Ishikawa (cell line): ENCODE measurements at regions not wholly inside any gene's neighbourhood (a gene's known extent, or its start where the extent isn't known, plus 50 kb on each side); places are given as distances from the start of the nearest gene placed in this dataset.
A peak's percentile ranks its signal among the peaks of the same experiment; 100 is the strongest.

ENCODE experiments used
- CEBPB ChIP-seq: IDR thresholded peaks from 2 replicates; pipeline ENCODE4 v1.6.1; 2012
- CREB1 ChIP-seq: IDR thresholded peaks from 2 replicates; pipeline ENCODE4 v1.6.1; 2012; ENCODE audit warnings: low read depth
- EGR1 ChIP-seq: IDR thresholded peaks from 2 replicates; pipeline ENCODE4 v1.6.1; 2012
- EP300 ChIP-seq: IDR thresholded peaks from 2 replicates; pipeline ENCODE4 v1.6.1; 2012; ENCODE audit warnings: borderline replicate concordance
- FOXM1 ChIP-seq: IDR thresholded peaks from 2 replicates; pipeline ENCODE4 v1.6.1; 2012; ENCODE audit warnings: low read depth, borderline replicate concordance
- NFIC ChIP-seq: IDR thresholded peaks from 2 replicates; pipeline ENCODE4 v1.6.1; 2012
- RAD21 ChIP-seq: IDR thresholded peaks from 2 replicates; pipeline ENCODE4 v1.6.1; 2012; ENCODE audit warnings: low read depth
- TAF1 ChIP-seq: IDR thresholded peaks from 2 replicates; pipeline ENCODE4 v1.6.1; 2012; ENCODE audit warnings: low read depth, mild to moderate bottlenecking
- TCF12 ChIP-seq: IDR thresholded peaks from 2 replicates; pipeline ENCODE4 v1.6.1; 2012; ENCODE audit warnings: low read depth
- TEAD4 ChIP-seq: IDR thresholded peaks from 2 replicates; pipeline ENCODE4 v1.6.1; 2012
- YY1 ChIP-seq: IDR thresholded peaks from 2 replicates; pipeline ENCODE4 v1.6.1; 2012; ENCODE audit warnings: low read depth
- ZBTB7A ChIP-seq: IDR thresholded peaks from 2 replicates; pipeline ENCODE4 v1.6.1; 2012; ENCODE audit warnings: low read depth
- TF ChIP-seq, protein P1 (sequence below): IDR thresholded peaks from 2 replicates; pipeline ENCODE4 v1.6.1; 2012
- TF ChIP-seq, protein P2 (sequence below): IDR thresholded peaks from 2 replicates; pipeline ENCODE4 v1.6.1; 2012; ENCODE audit warnings: low read depth, mild to moderate bottlenecking
- TF ChIP-seq, protein P3 (sequence below): IDR thresholded peaks from 2 replicates; pipeline ENCODE4 v1.6.1; 2012

DNA sequence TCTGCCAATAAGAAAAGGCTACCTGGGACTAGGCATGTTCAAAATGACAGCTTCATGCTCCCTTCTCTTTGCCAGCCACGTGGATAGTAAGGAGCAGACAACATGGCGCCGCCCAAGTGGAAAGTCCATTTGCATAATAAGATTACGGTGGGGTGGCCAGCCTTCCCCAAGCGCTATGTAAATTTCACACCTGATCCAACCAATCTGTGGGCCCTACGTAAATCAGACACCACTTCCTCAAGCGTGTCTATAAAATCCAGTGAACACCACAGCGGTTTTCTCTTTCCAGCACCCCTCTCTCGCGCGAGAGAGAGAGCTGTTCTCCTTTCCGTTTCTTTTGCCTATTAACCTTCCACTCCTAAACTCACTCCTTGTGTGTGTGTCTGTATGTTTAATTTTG is 140.3 kb upstream of the ERCC4 start:
- TF ChIP-seq, protein P1, sequence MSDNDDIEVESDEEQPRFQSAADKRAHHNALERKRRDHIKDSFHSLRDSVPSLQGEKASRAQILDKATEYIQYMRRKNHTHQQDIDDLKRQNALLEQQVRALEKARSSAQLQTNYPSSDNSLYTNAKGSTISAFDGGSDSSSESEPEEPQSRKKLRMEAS, result peak; percentile 39; the same call in 1 of the 2 replicates
- no peak for TF ChIP-seq TEAD4
- no peak for TF ChIP-seq TAF1
- no peak for TF ChIP-seq CEBPB
- TF ChIP-seq NFIC, result no peak
- no peak for TF ChIP-seq YY1

DNA sequence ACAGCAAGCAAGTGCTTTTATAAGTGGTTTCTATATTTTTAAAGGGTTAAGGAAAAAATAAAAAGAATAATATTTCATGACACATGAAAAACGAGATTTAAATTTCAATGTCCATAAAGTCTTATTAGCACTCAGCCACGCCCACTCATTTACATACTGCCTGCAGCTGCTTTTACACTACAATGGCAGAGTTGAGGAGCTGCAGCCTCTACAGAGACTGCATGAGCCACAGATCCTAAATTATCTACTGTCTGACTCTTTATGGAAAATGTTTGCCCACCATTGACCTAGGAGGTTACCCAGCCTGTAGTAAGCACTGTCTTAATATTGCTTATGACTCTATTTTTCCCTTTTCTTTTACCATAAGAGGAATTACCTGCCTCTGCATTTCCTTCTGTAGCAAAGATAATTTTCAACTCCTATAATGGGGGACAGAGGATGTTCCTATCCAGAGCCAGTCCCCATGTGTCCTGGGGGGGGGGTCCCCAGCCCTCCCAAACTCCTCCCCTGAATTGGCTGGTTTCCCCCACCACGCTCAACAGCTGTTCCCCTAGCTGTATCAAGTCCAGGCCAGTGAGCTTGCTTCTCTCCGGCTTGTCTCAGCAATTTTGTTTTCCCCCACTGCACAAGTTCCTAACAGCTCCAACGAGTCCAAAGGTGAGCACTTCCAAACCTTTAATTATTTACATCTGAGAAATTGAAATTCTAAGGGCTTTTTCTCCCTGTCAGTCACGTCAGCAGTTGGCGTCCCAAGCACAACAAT is 139.4 kb upstream of the ERCC4 start:
- TF ChIP-seq RAD21, result no peak
- TF ChIP-seq, protein P2, sequence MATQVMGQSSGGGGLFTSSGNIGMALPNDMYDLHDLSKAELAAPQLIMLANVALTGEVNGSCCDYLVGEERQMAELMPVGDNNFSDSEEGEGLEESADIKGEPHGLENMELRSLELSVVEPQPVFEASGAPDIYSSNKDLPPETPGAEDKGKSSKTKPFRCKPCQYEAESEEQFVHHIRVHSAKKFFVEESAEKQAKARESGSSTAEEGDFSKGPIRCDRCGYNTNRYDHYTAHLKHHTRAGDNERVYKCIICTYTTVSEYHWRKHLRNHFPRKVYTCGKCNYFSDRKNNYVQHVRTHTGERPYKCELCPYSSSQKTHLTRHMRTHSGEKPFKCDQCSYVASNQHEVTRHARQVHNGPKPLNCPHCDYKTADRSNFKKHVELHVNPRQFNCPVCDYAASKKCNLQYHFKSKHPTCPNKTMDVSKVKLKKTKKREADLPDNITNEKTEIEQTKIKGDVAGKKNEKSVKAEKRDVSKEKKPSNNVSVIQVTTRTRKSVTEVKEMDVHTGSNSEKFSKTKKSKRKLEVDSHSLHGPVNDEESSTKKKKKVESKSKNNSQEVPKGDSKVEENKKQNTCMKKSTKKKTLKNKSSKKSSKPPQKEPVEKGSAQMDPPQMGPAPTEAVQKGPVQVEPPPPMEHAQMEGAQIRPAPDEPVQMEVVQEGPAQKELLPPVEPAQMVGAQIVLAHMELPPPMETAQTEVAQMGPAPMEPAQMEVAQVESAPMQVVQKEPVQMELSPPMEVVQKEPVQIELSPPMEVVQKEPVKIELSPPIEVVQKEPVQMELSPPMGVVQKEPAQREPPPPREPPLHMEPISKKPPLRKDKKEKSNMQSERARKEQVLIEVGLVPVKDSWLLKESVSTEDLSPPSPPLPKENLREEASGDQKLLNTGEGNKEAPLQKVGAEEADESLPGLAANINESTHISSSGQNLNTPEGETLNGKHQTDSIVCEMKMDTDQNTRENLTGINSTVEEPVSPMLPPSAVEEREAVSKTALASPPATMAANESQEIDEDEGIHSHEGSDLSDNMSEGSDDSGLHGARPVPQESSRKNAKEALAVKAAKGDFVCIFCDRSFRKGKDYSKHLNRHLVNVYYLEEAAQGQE, result no peak
- TF ChIP-seq, protein P1, result no peak

DNA sequence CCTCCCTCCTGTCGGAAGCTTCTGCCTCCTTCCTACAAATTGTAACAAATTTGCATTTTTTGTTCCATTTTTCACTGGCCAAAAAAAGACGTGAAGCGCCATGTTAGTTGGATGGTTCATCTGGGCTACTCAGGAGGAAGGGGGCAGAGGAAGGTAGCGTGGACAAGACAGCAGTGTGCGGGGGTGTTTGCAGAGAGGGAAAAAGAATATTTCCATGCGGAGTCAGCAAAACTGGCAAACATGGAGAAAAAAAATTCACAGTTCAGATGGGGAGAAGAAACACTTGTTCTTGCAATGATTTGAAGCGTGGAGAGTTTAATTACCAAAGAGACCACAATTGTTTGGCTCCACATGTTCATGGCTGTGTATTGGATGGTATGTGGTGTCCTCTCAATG is 138.8 kb upstream of the ERCC4 start:
- TF ChIP-seq RAD21 (no peak), CEBPB (no peak), TAF1 (no peak), EGR1 (no peak), FOXM1 (no peak), YY1 (no peak), TEAD4 (no peak), TCF12 (no peak), CREB1 (no peak)
- TF ChIP-seq, protein P1, result no peak
- TF ChIP-seq, protein P3, sequence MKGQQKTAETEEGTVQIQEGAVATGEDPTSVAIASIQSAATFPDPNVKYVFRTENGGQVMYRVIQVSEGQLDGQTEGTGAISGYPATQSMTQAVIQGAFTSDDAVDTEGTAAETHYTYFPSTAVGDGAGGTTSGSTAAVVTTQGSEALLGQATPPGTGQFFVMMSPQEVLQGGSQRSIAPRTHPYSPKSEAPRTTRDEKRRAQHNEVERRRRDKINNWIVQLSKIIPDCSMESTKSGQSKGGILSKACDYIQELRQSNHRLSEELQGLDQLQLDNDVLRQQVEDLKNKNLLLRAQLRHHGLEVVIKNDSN, result no peak
- TF ChIP-seq, protein P2, result no peak

DNA sequence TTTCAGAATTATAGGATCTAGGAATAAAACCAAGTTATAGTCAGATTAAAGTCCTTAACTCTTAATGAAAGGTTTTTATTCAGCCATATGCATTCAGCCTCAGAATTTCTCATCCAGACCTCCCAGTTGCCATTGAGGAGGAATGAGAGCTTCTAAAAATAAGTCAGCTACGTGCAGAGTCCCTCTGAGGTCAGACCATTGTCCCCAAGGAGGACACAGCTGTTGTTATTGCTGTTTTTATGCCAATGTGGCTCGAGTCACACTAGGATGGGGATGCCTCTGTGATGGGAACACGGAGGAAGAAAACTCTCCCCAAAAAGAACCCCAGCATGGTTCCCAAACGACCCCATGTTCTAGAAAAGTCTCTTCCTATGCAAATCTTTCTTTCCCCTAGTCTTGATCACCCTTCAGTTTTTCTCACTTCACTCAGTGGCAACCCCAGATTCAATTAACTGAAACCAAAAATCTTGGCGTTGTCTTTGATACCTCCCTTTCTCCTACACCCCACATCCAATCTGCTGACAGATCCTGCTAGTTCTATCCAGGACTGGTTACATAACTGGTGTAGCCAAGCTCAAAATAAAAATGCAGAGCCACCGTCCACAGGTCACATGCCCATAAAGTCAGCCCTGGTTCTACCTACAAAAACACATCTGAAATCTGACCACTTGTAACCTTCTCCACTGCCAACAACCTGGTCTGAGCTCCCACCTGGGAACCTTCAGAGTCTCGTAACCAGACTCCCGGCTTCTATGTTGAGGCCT is 138.2 kb upstream of the ERCC4 start:
- TF ChIP-seq CEBPB (no peak), TAF1 (no peak), FOXM1 (no peak), TCF12 (no peak), ZBTB7A (no peak)

DNA sequence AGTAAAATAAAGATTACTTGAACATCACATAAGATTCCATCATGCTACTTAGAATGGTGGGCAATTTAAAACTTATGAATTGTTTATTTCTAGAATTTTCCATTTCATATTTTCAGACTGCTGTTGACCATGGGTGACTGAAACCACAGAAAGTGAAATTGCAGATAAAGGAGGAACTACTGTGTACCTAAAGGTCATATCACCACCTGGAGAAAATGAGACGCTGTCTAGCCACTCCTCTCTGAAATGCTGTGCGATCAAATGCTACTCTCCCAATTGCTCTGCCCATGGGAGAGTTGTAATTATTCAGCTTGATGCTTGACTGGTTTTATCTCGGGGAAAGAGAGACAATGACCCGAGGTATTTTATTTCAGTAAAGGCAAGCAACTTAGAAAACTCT is 128.9 kb upstream of the ERCC4 start:
- no peak for TF ChIP-seq TEAD4
- TF ChIP-seq EGR1, result no peak
- TF ChIP-seq YY1, result no peak
- no peak for TF ChIP-seq EP300
- TF ChIP-seq, protein P1, result no peak
- TF ChIP-seq, protein P2, result no peak
- TF ChIP-seq CREB1, result no peak
- no peak for TF ChIP-seq FOXM1
- TF ChIP-seq, protein P3, result no peak
